AG08396 (cell line): ENCODE measurements at regions not wholly inside any gene's neighbourhood (a gene's known extent, or its start where the extent isn't known, plus 50 kb on each side); places are given as distances from the start of the nearest gene placed in this dataset.

Experiments used
- DNase-seq: peaks from one replicate; pipeline ENCODE4 v3.0.0; 2012; ENCODE audit warnings: low spot score, mixed read lengths

GRCh38 chr11:15536438-15536837, 421.7 kb downstream of the INSC start:
- no peak for DNase-seq

GRCh38 chr11:15539645-15540044, 424.9 kb downstream of the INSC start:
- no peak for DNase-seq

- DNase-seq, result no peak
These were observed 426.4 kb downstream of the INSC start for GRCh38 chr11:15541079-15541478.

DNA sequence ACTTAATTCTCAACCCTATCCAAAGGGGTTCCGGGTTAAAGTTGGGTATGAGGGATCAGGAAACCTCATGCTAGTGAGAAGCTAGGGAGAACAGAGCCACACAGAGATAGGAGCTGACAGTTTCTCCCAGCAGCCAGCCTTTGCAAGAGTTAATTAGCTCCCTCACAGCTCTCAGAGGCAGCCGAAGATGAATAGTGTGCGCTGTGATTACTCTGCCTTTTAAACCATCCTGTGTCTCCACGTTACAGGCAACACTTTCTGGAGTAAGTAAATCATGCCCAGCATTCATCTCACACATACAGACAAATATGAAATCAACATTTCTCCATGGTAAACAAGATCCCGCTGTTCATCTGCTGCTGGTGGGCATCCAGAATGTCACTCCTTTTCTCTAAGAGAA, 429.6 kb downstream of the INSC start:
- no peak for DNase-seq

- no peak for DNase-seq
These were observed 433.0 kb downstream of the INSC start for GRCh38 chr11:15547685-15548084.

DNA sequence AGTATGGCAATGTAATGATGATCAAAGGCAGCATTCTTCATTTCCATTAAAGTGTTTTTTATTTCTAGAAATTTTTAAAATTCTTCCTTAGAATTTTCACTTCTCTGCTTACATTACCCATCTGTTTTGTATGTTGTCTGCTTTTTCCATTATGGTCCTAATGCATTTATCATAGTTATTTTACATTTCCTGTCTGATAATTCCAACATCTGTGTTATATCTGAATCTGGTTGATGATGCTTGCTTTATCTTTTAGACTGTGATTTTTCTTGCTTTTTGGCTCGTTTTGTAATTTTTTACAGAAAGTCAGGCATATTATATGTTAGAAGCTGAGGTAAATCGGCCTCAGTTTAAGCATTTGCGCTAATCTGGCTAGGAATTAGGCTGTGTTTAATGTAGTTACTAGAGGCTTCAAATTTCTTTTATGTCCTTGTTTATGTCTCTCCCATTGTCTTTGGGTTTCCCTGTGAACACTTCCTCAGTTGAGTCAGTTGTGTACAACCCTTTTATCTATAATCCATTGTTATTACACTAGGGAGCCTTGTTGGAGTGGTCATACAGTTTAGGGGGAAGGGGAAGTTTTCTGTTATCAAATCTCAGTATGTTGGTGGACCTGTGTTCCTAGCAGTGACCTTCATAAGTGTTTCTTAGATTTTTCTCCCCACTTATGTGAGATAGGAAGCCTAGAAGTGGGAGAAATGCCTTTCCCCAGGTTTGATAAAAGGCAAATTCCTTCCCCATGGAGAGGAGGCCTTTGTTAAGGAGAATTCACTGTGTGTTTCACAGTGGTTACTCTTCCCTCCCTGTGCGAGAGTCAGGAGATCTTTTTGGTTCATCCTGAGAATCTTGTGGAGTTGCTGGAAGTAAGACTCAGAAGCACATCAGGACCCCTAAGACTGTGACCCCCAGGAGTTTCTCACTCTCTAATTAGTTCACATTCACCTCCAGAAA, 437.5 kb downstream of the INSC start:
- no peak for DNase-seq

DNA sequence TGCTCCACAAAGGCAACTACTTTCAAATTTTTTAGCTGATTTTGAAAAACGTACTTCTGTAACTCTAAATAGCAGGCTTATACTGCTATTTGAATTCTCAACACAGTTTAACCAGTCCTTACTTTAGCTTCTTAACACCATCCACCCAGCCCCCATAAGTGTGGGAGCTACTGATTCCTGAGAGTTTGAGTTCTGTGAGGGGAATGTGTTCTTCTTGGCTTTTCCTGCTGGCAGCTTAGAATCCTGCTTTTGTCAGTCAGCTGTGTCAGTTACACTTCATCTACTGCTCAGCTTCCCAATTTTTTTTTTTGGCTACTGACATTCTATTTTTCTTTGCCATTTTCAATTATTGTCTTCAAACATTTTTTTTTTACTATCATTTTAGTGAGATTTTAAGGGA, 440.4 kb downstream of the INSC start:
- no peak for DNase-seq

- DNase-seq, result no peak
These were observed 442.9 kb downstream of the INSC start for GRCh38 chr11:15557457-15558230.

- DNase-seq, result no peak
These were observed 443.9 kb downstream of the INSC start for GRCh38 chr11:15558513-15559181.

GRCh38 chr11:15560689-15561467, 446.2 kb downstream of the INSC start:
- no peak for DNase-seq

DNA sequence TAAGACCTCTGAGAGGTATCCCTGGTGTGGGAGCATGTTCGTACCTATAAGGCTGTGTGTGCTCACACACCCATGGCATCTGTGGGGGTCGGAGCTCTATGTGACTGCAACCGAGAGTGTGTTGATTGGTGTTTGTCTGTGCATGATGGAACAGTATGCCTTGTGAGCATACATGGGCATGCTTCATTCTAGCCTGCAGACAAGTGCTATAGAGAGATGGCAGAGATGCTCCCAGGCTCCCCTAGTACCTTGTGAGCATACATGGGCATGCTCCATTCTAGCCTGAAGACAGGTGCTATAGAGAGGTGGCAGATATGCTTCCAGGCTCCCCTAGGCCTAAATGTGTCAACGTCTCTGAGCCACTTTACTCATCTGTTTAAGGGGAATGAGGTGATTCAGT, 447.5 kb downstream of the INSC start:
- no peak for DNase-seq

DNA sequence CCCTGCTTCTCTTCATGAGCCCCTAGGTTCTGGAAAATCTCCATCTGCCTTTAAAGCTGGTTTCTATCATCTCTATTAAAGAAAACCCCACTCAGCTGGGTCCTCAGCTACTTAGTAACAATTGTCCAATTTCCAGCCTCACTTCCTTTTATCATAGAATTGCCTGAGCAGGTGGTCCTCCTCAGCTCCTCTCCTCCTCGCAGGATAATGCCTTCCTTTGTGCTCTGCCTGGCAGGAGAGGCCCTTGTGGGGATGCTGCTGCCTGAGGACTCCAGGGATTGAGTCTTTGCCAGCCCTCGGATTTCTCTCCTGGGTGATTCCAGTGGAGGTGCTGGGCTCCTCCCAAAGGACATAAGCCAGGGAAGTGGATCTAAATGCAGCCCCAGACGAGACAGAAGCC, 448.3 kb downstream of the INSC start:
- no peak for DNase-seq

DNA sequence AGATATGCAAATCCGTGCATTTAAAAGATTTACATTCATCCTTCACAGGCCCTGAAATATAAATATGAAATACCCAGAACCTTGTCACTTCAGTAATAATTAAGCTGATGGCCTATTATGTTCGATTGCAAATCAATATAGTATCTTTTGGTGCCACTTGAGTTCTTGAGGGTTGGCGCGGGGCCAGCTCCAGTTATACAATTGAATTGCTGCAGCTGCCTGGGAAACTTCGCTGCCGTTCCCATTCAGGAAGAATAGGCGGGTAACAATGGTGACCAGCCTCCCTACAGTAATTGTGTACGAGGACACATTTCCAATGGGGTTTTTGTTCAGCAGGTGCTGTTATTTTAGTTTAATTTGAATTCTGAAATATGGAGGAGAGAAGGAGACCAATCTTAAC, 451.2 kb downstream of the INSC start:
- no peak for DNase-seq

- DNase-seq, result no peak
These were observed 453.7 kb downstream of the INSC start for GRCh38 chr11:15568440-15568839.

GRCh38 chr11:15569305-15570025, 454.7 kb downstream of the INSC start:
- DNase-seq, result no peak

DNA sequence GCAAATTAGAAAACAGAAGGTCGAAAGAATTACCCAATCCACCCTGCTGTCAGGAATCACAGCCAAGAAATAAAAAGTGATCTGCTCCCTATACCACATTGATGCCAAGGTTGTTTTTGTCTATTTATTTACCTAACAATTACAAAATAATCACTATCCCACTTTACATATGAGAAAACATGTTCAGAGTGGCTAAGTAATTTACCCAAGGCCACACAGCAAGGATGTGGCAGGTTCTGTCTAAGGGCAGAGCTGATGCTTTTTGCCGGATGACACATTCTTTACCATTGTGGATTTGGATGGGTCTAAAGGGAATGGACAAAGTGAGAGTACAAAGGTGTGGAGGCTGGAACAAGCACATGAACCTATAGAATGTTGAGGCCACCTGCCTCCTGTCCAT, 460.7 kb downstream of the INSC start:
- DNase-seq, result no peak

- no peak for DNase-seq
These were observed 462.0 kb downstream of the INSC start for GRCh38 chr11:15576769-15577168.

DNA sequence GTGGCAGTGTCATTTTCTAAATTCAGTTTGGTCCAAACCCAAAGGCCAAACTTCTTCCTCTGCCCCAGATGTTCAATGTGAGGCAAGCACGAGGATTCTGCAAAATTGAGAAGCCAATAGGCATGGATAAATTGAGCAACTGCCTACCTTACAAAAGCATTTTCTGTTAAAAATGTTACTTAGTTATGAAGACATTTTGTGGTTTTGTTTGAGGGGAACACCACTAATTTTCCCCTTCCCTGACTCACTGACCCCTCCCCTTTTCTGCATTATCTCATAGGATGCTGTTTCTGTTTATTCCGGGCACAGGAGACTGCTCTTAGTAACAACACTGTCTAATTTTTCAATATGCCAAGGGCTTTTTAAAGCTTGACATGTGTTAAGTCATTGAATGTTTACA, 462.8 kb downstream of the INSC start:
- DNase-seq, result no peak

DNA sequence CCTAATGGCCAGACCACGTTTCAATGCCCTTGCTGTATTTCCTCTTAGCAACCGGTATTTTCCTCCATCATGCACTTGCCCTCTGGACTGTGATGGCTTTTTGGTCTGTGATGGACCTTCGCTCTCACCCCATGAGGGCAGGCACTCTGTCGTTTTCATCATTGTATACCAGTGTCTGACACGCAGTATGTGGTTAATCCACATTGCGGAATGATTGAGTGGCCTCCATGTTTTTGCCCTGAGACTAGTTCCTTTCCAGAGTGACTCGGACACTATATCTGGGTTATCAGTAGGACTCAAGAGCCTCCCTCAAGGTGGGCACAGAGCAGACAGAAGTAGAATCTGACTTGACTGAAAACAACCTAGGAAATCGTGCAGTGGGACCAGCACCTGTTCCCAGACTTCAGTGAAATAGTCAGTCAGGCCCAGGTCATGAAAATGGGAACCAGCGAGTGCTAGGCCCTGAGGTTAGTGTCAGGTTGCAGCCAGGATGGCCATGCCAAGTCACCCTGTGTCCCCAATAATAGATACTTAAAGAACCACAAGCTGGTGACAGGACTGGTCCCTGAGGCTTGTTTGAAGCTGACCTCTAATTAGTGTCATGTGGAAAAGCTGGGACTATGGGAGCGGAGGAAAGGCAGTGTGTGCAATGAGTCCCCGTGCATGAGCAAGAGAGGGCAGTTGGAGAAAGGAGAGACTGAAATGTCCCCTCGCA, 464.7 kb downstream of the INSC start:
- no peak for DNase-seq

DNA sequence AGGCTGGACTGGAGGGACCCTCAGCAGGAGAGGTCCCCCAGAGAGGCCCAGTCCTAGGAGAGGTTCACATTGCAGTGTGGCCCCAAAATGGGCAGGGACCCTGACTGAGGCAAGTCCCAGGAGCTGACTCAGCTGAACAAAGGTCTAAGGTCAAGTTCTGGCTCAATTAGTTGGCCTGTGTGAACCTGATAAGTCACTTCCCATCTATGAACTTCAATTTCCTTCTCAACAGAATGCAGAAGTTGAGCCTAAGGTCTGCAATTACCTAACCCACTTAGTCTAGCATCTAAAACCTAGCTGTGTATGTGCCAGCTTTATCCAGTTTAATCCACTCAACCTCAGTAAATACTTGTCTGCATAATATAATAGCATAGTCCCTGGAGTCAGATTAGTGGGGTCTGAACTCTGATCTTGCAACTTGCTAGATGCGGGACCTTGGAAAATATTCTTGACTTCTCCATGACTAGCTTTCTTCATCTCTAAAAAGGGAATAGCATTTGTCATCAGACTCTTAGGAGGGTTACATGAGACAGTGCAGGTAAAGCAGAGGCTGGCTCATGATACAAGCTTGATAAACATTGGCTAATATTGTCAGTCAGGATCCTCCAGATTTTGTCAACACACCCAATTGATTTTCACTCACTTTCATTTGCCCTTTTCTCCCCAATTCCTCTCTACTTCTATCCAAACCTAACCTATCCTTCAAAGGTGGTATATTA, 465.5 kb downstream of the INSC start:
- no peak for DNase-seq
